Fibroblast of skin of left quadriceps (primary cell): ENCODE measurements at regions not wholly inside any gene's neighbourhood (a gene's known extent, or its start where the extent isn't known, plus 50 kb on each side); places are given as distances from the start of the nearest gene placed in this dataset.

Source experiments
- DNase-seq, 2 experiments: peaks; one replicate each; pipeline ENCODE4 v3.0.0-alpha.2; 2013; ENCODE audit warnings: low read depth in 2 of 2

DNA sequence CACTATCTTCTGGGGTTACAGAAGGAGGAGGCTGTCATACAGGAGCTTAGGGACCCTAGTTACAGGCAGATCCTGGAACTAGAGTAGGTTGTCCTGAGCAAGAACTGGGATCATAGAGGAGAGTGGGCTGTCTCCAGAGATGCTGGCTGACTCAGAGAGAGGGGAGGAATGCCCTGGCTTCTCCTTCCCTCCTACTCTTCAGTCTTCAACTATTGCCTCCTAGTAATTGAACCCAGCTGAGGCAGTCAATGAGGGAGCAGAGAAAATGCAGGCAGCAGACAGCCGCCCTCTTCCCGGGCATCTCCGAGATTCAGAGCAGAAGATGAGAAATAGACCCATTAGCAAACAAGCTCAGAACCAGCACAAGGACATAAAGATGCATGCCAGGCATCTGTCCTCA, 118.3 kb upstream of the PDE5A start:
- no peak for DNase-seq

DNA sequence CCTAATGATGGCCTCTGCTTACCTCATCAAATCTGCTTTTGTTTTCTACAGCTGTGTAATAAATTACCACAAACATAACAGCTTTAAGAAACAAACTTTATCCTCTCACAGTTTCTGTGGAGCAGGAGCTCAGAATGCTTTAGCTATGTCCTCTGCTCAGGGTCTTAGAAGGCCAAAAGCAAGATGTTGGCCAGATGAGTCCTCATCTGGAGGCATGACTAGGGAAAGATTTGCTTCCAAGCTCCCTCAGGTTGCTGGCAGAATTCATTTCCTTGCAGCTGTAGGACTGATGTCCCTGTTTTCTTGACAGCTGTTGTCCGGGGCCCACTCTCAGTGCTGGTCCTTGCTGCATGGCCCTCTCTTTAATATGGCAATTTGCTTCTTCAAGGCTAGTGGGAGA, 116.7 kb upstream of the PDE5A start:
- DNase-seq = no peak

DNA sequence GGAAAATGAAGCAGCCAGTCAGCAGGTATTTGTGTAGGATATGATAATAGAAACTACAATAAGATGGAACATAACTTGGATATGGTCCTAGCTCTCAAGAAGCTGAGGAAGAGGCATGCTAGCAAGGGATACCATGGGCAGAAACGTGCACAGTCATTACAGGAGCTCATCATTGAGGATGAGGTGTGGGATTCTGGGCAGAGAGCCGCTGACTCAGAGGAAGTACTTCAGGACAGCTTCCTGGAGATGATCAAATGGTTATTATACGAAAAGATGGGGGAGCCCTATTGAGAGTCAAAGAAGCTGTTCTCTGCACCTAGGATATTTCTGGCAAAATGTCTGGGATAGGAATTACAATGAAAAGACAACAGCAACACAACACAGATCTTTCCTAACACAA, 116.0 kb upstream of the PDE5A start:
- no peak for DNase-seq

DNA sequence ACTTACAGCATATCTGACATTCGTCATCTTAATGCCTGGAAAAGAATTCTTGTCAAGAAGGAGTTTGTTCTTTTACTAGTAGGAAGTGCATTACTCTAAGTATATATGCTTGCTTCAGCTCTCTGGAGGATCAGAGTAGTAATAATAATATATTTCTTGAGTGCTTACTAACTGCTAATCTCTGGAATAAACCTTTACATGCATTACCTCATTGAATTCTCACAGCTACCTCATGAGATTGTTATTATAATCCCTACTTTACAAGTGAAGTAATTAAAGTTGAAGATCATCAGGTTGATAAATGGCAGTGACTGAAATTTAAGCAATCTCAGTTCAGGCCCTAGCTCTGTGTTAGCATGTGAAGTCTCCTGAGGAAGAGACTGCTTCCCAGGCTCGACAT, 115.0 kb upstream of the PDE5A start:
- no peak for DNase-seq

DNA sequence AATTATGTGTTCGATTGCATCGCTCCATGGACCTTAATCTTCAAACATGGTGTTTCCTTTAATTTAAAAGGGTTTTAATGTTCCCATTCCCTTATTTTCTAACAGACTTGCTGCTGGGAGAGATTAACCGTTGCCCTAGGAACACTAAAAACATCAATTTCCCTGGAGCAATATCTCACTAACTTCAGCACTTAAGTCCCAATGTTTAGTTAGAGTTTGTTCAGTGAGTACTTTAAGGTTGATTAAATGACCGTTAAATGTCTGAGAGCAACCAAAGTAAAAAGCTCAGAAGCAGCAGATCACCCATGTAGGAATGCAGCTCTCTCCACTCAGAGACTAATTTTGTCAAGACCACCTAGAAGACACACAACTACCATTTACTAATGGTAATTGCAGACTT, 111.2 kb upstream of the PDE5A start:
- no peak for DNase-seq

DNA sequence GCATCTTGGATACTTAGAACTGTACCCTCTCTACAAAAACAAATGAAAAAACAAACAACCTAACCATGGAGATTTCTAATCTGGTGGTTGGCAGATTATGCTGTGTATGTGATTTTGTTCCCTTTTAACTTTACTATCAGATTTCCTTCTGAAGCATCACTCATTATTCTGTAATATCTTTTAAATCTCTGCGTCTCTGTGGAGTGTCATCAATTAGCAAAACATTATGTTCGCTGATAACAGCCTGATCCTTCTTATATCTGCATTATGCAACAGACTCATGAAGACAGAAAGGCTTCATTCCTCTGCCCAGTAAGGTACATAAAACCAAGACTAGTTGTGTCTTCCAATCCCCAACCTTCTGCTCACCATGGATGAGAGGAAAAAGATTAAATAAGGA, 110.3 kb upstream of the PDE5A start:
- DNase-seq = no peak

DNA sequence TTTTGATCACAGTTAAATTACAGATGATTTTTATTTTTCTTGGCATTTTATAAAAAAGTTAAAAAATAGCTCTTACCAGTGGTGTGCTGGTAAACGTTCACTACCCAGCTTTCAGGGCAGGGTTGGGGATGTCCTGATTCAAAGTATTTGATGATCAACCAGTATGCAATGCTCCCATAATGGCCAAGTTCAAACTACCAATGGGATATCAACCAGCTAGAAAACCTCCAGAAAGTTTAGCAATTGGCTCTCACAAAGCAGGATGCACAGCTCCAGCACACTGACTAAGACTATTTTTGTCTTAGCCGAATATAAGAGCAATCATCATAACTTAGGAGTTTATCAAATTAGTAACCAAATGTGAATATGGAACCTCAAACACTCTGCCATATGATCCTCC, 108.0 kb upstream of the PDE5A start:
- no peak for DNase-seq

DNA sequence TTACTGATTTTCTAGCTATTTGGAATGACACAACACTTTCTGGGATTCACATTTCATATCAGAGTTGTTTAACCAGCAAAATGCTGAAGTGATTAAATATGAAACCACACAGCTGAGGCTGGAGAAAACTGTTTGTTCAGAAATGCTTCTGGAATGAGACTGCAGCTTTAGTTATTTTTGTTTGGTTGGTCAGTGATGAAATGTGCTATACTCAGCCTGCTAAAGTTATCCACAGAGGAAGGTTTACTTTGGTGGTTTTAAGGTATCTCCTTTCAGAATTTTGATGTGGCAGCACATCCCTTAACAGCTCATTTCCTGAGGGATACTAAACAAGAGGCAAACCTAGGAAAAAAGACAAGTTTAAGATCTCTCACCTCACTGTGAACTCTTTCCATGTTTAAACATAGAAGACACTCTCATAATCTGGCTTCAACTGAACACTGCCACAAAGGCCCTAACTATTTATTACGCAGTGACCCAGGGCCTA, 106.6 kb upstream of the PDE5A start:
- peak; percentile 94 to 95 for DNase-seq

DNA sequence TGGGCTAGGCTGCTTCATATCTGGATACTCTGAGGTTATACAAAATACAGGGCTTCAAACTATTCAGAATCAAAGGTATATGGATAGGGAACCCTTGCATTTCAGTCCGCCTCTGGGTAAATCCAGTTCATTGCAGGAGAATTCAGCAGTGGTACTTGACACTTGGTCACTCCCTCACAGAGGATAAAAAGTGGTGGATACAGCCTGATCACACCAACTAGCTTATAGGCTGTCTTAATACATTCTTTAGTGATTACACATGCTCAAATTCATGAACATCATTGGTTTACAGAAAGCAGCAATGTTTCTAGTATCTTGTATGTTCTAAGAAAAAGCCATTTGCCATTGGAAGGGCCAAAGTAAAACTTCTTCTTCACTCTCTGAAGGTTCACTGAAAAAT, 104.8 kb upstream of the PDE5A start:
- DNase-seq = no peak

DNA sequence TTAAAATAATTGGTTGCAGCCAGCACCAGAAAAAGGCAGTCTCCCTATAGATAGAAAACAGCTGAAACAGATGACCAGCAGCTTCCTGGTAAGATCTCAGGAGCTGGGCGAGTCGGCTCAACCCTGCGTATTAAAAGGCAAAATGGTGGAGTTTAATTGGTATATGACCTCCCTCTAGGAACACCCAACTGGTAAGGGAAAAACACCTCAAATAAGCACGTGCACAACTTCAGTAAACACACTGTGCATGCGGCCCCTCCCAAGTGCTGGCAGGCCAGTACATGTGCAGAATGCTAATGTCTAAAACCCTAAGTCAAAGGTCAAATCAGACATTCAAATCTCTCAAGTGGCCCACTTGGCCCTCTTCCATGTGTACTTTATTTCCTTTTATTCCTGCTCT, 103.2 kb upstream of the PDE5A start:
- no peak for DNase-seq

DNA sequence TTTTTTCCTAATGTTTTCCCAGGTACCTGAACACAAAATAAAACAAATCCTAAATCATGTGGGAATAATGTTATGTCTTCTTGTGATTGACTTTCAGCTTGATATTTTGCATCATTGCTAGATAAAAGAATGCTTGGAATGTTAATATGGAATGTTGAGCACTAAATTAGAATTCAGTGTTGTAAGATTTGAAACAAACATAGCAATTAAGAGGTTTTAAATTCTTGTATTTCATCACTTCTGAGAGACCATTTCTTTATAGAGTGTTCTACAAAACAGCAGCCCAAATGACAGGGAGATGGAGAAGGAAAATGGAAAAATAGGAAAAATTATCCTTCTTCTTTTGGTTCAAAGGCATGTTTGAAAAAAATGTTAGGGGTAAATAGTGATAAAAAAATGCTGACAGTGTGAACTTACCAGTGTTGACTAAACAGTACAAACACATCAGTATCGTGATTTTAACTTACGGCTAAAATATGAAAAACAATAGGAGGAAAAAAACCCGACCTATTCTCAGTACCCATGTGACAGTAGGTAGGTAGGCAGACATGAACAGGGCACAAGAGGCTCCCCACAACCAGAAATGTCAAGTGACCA, 102.6 kb upstream of the PDE5A start:
- no peak for DNase-seq

DNA sequence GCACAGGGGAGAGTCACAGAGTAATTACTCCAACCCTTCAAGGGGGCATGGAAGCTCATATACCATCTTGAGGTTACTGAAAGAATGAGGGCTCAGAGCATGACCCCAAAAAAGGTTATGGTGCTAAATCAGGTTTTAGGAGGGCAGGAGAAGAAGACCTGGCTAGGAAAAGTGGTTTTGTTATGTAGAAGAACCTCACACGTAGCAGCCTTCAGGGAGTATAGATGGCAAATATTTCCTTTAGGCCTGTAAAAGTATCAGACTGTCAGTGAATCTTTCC, 102.0 kb upstream of the PDE5A start:
- no peak for DNase-seq

DNA sequence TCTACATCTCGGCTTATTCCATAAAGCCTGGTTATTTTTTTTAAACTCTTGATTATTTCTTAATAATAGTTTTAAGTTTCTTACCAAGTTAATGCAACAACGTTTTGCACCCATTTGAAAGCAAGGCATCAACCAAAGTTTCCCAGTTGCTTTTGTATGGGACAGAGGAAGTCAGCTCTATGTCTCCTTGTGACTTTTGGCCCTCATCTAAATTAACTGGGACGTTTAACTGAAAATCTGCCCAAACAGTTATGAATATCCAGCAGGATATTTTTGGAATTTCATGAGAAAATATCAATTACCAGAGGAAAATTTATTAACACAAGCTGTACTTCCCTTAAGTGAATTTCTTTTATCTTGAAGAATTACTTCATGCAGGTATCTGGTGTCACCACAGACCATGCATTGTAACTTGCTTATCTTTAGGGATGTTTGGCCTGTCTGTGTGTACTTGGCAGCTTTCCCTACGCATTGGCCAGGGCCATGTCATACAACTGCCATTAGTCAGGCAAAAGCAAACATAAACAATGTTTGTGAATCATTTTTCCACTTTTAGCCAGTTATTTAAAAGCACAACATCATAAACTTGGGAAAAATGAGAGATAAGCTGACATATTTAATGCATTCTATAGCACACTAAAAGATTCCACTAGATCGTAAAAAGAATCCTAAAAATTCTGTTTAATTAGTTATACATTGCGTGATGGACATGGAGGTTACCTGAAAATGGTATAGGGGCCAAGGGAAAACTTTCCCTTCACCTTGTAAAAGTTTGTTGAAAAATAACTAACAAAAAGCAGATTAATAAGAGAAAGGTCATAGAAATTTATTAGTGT, 101.4 kb upstream of the PDE5A start:
- DNase-seq = no peak

DNA sequence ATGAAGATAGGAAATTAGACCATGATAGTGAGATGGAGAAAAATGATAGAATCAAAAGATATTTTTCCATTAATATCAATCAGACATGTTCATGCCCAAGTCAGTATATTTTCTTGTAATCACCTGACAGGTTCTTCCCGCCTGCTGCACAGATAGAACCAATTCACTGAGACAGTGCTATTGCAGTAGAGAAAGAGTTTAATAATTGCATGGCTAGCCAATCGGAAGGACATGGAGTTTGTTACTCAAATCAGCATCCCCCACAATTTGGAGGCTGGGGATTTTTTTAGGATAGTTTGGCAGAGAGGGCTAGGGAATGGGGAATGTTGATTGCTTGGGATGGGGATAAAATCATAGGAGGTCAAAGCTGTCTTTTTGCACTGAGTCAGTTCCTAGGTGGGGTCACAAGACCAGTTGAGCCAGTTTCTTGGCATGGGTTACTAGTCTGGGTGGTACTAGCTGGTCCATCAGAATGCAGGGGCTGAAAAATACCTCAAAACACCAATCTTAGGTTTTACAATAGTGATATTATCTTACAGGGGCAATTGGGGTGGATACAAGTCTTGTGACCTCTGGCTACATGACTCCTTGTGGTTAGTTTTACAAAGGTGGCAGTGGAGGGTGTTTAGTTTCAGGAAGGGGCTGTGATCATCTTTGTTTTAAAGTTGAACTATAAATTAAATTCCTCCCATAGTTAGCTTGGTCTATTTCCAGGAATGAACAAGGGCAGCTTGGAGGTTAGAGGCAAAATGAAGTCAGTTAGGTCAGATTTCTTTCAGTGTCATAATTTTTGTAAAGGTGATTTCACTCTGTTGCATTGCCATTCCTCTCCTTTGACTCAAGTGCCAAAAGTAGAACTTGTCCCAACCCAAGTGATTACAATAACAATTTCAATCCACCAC, 100.3 kb upstream of the PDE5A start:
- no peak for DNase-seq

DNA sequence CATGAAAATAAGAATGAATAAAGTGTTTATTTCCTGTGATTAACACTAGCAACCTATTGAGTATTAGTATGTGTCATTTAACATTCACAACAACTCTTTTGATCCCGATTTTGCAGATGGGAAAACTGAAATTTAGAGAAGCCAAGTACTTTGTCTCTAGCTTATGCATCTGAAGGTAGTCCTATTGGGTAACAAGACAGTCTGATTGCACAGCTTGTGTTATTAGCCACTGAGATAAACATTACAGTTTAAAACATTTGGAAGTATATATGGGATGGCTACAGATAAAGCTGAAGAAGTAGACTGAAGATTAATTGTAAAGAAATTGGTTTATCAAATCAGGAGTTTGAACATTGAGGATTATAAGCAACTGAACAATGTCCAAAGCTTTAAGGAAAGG, 99.6 kb upstream of the PDE5A start:
- no peak for DNase-seq

DNA sequence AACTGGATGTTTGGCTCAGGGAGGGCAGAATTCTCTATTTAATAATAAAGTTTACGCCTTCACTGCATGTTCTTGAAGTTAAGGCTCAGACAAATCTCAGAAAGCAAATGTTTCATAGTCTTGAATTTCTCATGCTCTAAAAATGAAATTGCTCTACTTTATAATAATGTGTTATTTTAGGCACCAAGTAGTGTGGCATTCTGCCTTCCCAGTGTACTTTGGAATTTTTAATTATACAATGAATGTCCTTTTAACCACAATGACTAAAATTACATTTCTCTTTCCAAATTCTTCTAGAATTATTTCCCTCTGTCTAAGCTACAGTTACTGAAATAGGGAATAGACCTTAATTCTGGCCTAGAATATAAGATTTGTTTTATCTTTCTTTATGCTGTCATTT, 97.9 kb upstream of the PDE5A start:
- no peak for DNase-seq

DNA sequence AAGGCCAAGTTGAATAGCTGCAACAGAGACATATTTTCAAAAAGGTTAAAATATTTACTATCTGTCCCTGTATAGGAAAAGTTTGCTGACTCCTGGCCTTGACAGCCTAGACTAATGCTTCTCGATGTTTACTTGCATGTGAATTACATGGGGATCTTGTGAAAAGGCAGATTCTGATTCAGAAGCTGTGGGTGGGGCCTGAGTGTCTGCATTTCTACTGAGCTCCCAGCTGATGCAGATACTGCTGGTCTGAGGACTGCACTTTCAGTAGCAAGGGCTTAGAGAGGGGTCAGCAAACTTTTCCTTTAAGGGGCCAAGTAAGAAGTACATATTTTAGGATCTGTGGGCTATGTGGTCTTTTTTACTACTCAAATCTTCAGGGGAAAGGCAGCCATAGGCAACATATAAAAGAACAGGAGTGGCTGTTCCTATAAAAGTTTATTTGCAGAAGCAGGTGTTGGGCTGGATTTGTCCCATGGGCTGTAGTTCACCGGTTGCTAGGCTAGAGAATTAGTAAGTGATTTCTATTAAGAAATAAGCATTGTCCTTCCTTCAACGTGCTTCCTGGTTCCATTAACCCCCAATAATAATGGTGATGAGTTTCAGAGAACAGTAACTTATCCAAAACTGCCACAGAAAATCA, 97.2 kb upstream of the PDE5A start:
- no peak for DNase-seq

DNA sequence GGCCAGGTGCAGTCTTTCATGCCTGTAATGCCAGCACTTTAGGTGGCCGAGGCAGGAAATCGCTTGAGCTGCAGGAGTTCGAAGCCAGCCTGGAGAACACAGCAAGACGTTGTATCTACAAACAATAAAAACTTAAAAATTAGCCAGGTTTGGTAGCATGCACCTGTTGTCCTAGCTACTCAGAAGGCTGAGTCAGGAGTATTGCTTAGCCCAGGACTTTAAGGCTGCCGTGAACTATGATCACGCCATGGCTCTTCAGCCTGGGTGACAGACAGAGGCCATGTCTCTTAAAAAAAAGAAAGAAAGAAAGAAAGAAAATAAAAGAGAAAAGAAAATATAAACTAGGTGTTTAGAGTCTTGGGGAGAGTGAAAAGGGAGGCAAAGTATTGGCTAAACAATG, 96.4 kb upstream of the PDE5A start:
- DNase-seq = no peak

DNA sequence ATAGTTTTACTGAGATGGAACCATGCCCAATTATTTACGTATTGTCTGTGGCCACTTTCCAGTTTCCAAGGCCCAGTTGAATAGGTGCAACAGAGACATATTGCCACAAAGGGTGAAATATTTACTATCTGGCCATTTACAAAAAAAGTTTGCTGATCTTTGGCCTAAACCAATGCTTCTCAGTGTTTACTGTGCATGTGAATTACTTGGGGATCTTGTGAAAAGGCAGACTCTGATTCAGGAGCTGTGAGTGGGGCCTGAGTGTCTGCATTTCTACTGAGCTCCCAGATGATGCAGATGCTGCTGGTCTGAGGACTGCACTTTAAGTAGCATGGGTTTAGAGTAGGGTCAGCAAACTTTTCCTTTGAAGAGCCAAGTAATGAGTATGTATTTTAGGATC, 94.1 kb upstream of the PDE5A start:
- no peak for DNase-seq

DNA sequence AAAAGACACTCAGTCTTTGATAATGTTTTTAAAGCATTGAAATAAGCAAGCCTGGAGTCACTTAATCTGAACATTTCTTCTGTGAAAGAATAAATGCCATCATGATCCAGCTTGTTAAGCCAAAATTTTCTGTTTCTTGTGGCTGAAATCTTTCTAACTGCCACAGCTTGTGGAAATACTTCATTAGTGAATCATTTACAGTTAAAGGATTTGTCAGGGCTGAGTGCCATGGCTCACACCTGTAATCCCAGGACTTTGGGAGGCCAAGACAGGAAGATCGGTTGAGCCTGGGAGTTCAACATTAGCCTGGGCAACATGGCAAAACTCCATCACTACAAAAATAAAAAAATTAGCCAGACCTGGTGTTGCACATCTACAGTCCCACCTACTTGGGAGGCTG, 93.3 kb upstream of the PDE5A start:
- no peak for DNase-seq

DNA sequence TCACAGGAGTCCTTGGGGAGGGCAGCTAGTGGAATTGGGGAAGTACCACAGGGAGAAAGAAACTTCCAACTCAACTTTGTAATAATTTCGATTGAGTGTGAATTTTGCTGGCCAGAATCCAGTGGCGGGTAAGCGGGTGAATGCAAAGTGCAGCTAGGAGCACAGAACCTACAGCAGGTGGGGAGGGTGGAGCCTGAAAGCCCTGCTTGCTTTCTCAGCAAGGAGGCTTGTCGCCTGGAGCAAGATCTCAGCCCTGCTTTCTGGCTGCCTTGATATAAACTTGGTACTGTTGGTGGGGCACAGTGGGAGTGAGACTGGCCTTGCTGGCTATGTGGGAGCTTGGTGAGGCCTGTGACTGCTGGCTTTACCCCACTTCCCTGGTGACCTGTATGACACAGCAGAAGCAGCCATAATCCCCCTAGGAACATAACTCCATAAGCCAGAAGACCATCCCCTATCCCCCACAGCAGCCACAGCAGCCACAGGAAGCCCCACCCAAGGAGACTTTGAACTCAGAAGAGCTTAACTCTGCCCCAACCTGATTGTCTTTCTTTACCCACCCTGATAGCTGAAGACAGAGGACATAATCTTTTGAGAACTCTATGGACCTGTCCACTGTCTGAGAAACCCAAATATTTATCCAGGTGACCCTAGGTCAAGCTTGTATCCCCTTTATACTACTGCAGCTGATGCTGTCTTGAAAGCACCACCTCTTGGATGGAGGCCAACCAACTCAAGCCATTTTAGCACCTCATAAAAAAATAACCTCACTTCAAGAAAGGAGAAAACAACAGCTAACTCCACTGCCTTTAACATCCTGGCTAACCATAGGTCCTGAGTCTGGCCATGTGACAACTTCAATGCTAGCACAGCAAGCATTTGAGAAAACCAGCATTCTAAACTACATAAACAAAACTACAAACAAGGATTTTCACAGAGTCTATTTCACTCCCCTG, 87.2 kb upstream of the PDE5A start:
- no peak for DNase-seq
